ENCODE measurements at regions not wholly inside any gene's neighbourhood (a gene's known extent, or its start where the extent isn't known, plus 50 kb on each side); places are given as distances from the start of the nearest gene placed in this dataset.
A peak's percentile ranks its signal among the peaks of the same experiment; 100 is the strongest.

DNA sequence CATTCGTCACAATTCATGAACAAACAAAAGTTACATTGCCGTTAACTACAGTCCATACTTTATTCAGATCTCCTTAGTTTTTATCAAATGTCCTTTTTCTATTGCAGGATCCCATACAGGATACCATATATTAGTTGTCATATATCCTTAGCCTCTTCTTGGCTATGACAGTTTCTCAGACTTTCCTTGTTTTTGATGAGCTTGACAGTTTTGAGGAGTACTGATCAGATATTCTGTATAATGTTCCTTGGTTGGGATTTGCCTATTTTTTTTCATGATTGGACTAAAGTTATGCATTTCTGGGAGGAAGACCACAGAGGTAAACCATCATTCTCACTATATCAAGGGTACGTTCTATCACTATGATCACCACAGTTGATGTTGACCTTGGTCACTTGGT lies 1627.4 kb upstream of the C9orf72 start:
- Histone ChIP-seq H3K4me3 (no peak overlapping the region), H3K27ac (no peak overlapping the region), H3K4me1 (replicated peaks in 1 of 2) (no peaks in the 10 kb centered on the region)
- no peak for ATAC-seq (replicated peaks in 6 of 8)
- 18 to 100% (median 89%) methylated on average over 2 to 3 of the region's 3 CpGs for WGBS, 10 experiments
- in situ Hi-C loops (cut with MboI; ENCODE audit: low pct_unique_long_range_greater_than_20kb in 2 of 9, low sequenced_read_pairs in 9 of 9, unreplicated experiment in 9 of 9), result loop anchor here in 1 of 9 experiments (25.0 kb wide), 1 partner anchor 1488 kb away; no protein-coding TSS in a partner anchor

DNA sequence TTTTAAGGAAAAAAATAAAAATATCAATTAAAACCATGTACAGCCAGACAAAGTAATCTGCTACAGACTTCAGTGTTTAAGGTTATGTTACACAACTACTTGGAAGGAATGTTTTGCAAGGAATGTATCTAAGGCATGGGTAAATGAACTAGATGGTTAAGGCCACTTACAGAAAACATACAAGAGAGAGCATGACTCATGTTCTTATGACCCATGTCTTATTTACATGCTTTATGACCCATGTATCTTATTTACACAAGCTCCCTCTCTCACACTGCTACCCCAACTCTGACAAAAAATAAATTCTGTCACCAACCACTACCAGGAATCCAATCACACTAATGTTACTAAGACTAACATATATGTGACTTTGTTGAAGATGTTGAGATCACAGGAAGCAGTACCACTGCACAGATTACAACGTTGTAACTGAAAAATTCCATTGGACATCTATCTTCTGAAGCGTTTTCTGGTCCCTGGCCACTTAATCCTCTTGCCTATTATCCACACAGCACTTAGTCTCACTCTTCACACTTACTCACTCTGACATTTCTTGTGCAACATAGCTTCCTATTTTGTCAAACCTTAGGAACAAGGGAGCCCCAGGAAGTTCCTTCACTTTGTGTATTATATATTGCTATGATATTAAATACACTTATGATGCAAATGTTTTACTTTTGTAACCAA lies 1630.1 kb upstream of the C9orf72 start:
- ATAC-seq (replicated peaks in 6 of 8), result peak in 5 of 8 experiments; percentile 11 to 79 (median 20)
- in situ Hi-C loops (cut with MboI; ENCODE audit: low pct_unique_long_range_greater_than_20kb in 2 of 9, low sequenced_read_pairs in 9 of 9, unreplicated experiment in 9 of 9), result loop anchor here in 1 of 9 experiments (25.0 kb wide), 1 partner anchor 1491 kb away; no protein-coding TSS in a partner anchor
- Histone ChIP-seq H3K27ac (no peak overlapping the region), H3K4me3 (no peak overlapping the region), H3K4me1 (replicated peaks in 1 of 2) (no peaks in the 10 kb centered on the region)
- WGBS, 10 experiments, result 0 to 100% (median 83%) methylated on average over 1 to 2 of the region's 2 CpGs; no CpG with 5 or more reads in 3 of the 10 experiments

DNA sequence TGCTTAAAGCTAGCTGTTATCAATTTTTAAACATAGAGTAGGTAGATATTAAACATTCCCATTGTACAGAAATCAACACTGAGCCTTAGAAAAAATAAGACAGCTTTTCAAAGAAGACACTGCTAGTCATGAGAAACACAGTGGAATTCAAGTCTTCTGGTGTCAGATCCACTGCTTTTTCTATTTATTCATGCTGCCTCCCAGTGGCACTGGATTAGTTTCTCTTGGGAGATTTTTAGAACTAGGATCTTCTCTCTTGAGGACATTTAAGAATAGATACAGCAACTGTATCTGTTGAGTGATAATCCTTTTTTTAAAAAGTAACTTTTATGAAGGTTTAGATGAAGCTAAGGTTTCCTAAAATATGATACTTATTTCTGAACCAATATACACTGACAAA lies 1635.4 kb upstream of the C9orf72 start:
- no peak for ATAC-seq (replicated peaks in 6 of 8)
- in situ Hi-C loops (cut with MboI; ENCODE audit: low pct_unique_long_range_greater_than_20kb in 2 of 9, low sequenced_read_pairs in 9 of 9, unreplicated experiment in 9 of 9), result loop anchor here in 1 of 9 experiments (25.0 kb wide), 1 partner anchor 1496 kb away; no protein-coding TSS in a partner anchor
- Histone ChIP-seq H3K27ac (no peak overlapping the region), H3K4me1 (replicated peaks in 1 of 2) (no peaks in the 10 kb centered on the region), H3K4me3 (peak overlapping the region in 1 of 5 donors; percentile 65)

DNA sequence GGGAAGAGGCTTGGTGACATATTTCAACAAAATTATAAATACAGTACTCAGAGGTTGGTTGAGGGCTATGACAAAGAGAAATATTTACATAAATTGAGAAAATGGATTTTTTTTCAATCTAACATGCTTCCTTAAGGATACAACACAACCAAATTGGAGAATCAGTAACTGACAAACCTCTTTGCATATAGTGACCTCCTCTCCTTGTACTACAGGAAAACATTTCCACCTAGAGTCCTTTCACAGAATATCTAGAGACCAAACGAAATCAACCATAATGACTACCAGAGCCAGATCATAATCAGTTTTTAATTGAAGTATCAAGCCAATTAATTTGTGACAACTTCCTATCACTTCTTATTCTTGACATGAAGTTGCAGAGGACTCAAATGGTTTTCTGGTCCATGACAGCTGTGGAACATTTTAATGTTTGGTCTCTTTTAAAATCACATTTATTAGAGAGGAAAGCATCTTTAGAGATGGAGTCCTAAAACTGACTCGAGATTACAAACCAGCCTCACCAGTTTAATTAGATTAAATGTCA lies 1636.5 kb upstream of the C9orf72 start:
- H3K4me1 ChIP-seq (replicated peaks in 1 of 2), result no peaks in the 10 kb centered on the region
- 0 to 92% (median 33%) methylated on average over 1 to 2 of the region's 2 CpGs; no CpG with 5 or more reads in 2 of the 10 experiments for WGBS, 10 experiments
- ATAC-seq (replicated peaks in 6 of 8), result no peak
- peak overlapping the region in 4 of 5 donors; percentile 56 to 65 (median 60) for H3K4me3 ChIP-seq
- no peak overlapping the region for H3K27ac ChIP-seq
- in situ Hi-C loops (cut with MboI; ENCODE audit: low pct_unique_long_range_greater_than_20kb in 2 of 9, low sequenced_read_pairs in 9 of 9, unreplicated experiment in 9 of 9), result loop anchor here in 1 of 9 experiments (25.0 kb wide), 1 partner anchor 1498 kb away; no protein-coding TSS in a partner anchor

DNA sequence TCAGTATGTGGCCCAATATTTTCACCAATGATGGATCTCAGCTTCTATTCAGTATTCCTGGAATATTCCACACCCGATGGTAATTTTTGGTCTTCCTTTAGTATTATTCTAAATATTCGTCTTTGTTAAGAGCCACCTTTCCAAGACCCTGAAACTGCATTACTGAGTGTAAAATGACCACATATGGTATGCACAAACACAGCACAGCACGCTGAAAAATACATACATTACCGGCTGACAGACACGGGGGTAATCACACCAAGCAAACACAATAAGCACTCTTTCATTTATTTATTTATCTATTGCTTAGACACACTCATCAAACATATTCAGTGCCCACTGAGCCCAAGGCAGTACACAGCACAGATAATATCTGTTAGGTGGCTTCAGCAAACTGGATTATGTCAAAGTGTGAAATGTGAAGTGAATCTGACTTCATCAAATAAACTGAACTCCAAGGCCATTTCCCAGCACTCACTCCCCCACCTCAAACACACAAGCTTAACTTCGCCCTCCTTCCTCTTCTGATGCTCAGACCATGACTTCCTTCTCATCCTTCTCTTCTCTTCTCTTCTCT lies 1637.8 kb upstream of the C9orf72 start:
- peak overlapping the region; percentile 56 to 69 (median 64) for H3K4me3 ChIP-seq
- in situ Hi-C loops (cut with MboI; ENCODE audit: low pct_unique_long_range_greater_than_20kb in 2 of 9, low sequenced_read_pairs in 9 of 9, unreplicated experiment in 9 of 9), result loop anchor here in 1 of 9 experiments (25.0 kb wide), 1 partner anchor 1499 kb away; no protein-coding TSS in a partner anchor
- no peaks in the 10 kb centered on the region for H3K4me1 ChIP-seq (replicated peaks in 1 of 2)
- WGBS, 10 experiments, result 2 to 80% (median 48%) methylated on average over 1 to 6 of the region's 6 CpGs
- H3K27ac ChIP-seq, result no peak overlapping the region
- ATAC-seq (replicated peaks in 6 of 8), result no peak

DNA sequence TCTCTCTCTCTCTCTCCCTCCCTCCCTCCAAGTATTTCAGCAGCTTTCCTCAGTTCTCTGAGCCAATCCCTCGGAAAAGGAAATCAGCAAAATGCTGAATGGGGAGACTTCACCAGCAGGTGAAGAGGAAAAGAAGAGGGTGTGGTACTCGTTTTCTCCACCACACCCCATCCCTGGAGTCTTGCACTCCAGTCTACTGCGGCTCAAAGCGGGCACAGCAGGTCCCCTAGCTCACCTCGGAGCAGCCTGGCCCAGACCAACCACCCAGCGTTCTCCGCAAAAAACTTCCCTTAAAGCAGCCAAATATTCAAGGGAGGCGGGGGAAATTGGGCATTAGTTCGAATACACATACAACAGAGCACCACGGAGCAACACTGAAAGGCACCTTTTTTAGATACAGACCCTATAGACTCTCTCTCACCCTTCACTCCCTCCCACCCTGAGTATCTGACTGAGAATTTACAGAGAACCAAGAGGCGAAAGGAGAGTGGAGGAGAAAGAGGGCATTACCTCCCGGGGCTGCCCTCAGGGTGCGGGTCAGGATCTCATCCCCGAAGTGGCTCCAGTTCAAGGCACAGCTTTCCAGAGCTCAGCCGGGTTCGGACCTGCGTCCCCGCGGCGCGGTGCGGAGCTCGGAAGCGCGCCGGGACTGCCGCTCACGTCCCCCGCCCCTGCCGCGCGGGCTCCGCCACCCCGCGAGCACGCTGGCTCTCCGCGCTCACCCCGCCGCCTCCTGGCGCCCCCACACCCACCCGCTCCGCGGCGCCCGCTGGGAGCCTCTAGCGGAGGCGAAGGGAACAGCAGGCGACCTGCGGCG lies 1638.5 kb upstream of the C9orf72 start:
- H3K27ac ChIP-seq, result no peak overlapping the region
- in situ Hi-C loops (cut with MboI; ENCODE audit: low pct_unique_long_range_greater_than_20kb in 2 of 9, low sequenced_read_pairs in 9 of 9, unreplicated experiment in 9 of 9), result loop anchor here in 1 of 9 experiments (25.0 kb wide), 1 partner anchor 1499 kb away; no protein-coding TSS in a partner anchor
- 0 to 14% (median 3%) methylated on average over 1 to 7 of the region's 51 CpGs for WGBS, 10 experiments
- peak; percentile 60 to 81 (median 75) for ATAC-seq (replicated peaks in 6 of 8)
- peak overlapping the region; percentile 56 to 69 (median 64) for H3K4me3 ChIP-seq
- H3K4me1 ChIP-seq (replicated peaks in 1 of 2), result no peaks in the 10 kb centered on the region

DNA sequence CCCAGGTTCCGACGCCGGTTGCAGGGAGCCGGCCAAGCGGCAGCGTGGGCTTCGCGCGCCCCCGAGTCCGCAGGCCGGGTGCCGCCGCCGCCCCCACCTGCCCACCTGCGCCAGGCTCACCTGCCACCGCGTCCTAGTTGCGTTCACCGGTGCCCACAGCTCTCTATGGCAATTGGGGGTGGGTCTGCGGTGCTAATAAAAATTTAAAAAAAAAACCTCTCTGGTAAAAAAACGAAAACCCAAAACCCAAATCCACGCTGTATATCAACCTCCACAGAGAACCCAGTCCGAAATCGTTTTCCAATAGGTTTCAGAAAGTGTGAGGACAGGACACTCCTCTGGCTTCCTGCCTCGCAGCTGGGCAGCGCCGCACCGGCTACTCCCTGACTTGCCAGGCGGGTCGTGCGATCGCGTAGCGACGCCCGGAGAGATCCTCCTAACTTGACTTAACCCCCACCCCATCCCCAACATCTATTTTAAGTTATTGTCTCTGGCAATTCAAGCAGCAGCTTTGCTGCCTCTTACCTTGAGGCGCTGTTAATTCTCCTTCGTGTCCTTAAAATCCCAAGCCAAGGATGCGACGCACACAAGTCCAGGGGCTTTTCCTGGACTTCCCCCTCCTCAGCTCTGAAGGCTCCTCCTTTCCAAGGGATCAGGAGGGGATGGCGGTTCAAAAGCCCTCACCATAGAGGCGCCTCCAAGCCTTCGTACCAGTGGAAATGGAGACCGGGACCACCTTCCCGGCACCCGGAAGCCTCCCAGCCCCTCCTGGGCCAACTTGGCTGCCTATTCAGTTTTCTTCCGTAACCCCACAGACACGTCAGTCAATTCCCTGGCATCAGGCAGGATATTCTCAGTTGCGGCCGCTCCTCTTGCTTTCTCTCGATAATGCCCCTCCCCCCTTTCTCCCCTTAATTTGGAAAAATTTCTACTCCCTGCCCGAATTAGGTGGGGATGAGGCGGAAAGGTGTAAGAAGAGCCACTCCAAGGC lies 1639.4 kb upstream of the C9orf72 start:
- Histone ChIP-seq H3K27ac (no peak overlapping the region), H3K4me1 (replicated peaks in 1 of 2) (no peaks in the 10 kb centered on the region), H3K4me3 (peak overlapping the region; percentile 56 to 69 (median 64))
- WGBS, 10 experiments, result 0 to 1% (median 0%) methylated on average over 1 to 19 of the region's 54 CpGs; no CpG with 5 or more reads in 5 of the 10 experiments
- peak in 6 of 8 experiments; percentile 31 to 42 (median 36) for ATAC-seq (replicated peaks in 6 of 8)
- in situ Hi-C loops (cut with MboI; ENCODE audit: low pct_unique_long_range_greater_than_20kb in 2 of 9, low sequenced_read_pairs in 9 of 9, unreplicated experiment in 9 of 9), result loop anchor here in 1 of 9 experiments (25.0 kb wide), 1 partner anchor 1500 kb away; no protein-coding TSS in a partner anchor

DNA sequence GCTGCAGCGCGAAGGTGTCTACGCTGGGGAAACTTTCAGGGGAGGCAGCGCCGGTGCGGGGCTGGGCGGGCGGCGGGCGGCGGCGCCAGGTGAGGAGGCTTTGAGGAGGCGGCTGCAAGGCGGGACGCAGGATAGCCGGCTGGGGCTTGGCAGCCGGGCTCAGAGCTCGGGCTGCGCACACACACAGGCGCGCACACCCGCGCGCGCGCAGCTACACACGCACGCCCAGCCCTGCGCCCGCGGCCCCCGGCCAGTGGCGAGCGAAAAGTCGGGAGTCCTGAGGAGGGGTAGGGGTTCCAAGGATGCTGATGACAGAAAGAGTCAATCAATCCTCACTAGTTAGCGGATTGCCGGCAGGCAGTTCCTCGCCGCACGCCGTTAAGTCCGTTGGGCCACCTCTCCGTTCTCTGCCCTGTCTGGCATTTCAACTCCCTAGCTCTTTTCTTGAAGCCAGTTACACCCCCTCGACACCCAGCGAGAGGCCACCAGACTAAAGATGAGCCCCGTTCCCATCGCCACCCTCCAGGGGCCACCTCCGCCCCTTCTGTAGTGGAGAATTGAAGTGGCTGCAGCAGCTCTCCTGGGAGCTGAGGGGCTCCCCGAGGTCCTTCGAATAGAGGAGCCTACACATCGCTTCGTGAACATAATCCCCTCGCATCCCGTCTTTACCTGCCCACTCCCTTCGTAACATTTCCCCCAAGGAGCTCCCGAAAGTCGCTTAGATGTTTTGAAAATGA lies 1640.3 kb upstream of the C9orf72 start, which contains the start of gene LINGO2:
LINGO2 (minus strand) TSS at position 185 of the 737 bp plus-strand sequence.
- in situ Hi-C loops (cut with MboI; ENCODE audit: low pct_unique_long_range_greater_than_20kb in 2 of 9, low sequenced_read_pairs in 9 of 9, unreplicated experiment in 9 of 9), result loop anchor here in 1 of 9 experiments (25.0 kb wide), 1 partner anchor 1501 kb away; no protein-coding TSS in a partner anchor
- Histone ChIP-seq H3K27ac (no peak within 1 kb of the TSS), H3K4me3 (peak within 1 kb of the TSS; percentile 56 to 69 (median 64)), H3K4me1 (replicated peaks in 1 of 2) (no peaks in the 10 kb centered on the region)
- ATAC-seq (replicated peaks in 6 of 8), result peak in 6 of 8 experiments; percentile 67 to 73 (median 68)
- WGBS, 10 experiments, result 0 to 5% (median 0%) methylated on average over 2 to 26 of the region's 57 CpGs; no CpG with 5 or more reads in 3 of the 10 experiments

DNA sequence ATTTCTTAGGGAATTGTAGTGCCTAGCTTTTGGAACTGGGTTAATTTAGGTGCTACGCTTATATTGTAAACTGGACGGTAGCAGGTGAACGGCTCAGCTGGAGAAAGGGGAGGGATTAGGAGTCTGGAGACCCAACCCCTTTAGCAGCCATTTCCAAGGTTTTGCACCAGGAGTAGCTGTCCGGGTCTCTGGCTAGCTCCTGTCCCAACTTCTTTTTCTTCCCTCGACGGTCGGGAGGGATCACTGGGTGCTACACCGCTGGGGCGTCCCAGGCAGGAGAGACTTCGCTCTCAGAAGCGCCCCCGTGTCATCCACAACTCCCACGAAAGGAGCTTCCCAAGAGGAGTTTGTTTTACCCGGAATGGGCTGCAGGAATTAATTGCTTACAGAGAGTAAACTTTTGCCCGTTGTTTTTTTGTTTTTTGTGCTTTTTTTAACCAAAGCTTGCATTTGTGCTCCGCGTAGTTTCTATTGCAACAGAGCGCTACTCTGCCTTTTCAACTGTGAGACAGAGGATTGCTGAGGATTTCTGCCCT lies 1640.9 kb upstream of the C9orf72 start:
- in situ Hi-C loops (cut with MboI; ENCODE audit: low pct_unique_long_range_greater_than_20kb in 2 of 9, low sequenced_read_pairs in 9 of 9, unreplicated experiment in 9 of 9), result loop anchor here in 1 of 9 experiments (25.0 kb wide), 1 partner anchor 1502 kb away; no protein-coding TSS in a partner anchor
- no peak overlapping the region for H3K27ac ChIP-seq
- peak overlapping the region; percentile 56 to 69 (median 64) for H3K4me3 ChIP-seq
- peak in 6 of 8 experiments; percentile 62 to 81 (median 68) for ATAC-seq (replicated peaks in 6 of 8)
- no peaks in the 10 kb centered on the region for H3K4me1 ChIP-seq (replicated peaks in 1 of 2)
- 0% methylated on average over 1 to 10 of the region's 18 CpGs; no CpG with 5 or more reads in 2 of the 10 experiments for WGBS, 10 experiments

DNA sequence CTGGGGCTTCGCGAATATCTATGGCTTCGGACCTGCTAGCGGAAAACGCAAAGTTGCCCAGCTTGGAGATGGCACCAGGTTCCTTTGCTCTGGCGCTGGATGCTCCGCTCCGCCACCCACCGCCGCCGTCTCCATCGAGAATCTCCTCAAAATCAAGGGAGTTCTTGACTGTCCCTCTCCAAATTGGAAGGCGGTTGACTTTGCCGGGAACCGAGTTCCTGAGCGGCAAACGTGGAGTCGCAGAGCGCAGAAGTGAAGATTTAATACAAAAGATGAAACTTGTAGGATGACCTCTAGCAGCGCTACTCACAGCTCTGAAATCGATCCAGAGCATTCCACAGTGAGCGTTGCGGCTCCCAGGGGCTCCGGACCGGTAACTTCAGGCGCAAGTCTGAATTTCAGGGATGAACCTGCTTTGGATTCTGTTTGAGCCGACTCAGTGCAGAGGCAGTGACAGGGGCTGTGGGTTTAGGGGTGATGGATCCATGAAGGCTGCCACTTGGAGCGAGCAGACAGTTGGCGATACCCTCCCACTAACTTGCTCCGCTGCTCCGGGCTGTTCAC lies 1641.5 kb upstream of the C9orf72 start:
- 0 to 20% (median 2%) methylated on average over 1 to 14 of the region's 31 CpGs; no CpG with 5 or more reads in 2 of the 10 experiments for WGBS, 10 experiments
- in situ Hi-C loops (cut with MboI; ENCODE audit: low pct_unique_long_range_greater_than_20kb in 2 of 9, low sequenced_read_pairs in 9 of 9, unreplicated experiment in 9 of 9), result loop anchor here in 1 of 9 experiments (25.0 kb wide), 1 partner anchor 1502 kb away; no protein-coding TSS in a partner anchor
- ATAC-seq (replicated peaks in 6 of 8), result no peak
- Histone ChIP-seq H3K4me3 (peak overlapping the region; percentile 56 to 69 (median 64)), H3K27ac (no peak overlapping the region), H3K4me1 (replicated peaks in 1 of 2) (no peaks in the 10 kb centered on the region)

Data from motor neuron (in vitro differentiated cells).